ENCODE measurements at regions not wholly inside any gene's neighbourhood (a gene's known extent, or its start where the extent isn't known, plus 50 kb on each side); places are given as distances from the start of the nearest gene placed in this dataset.

- TF ChIP-seq POLR2AphosphoS5 (IDR thresholded peaks at IDR 0.05; ENCODE audit: low read depth, low read length) = no peak
- TF ChIP-seq POLR2A (IDR thresholded peaks at IDR 0.05; ENCODE audit: low read depth, low read length) = no peak
- TF ChIP-seq SPI1 (IDR thresholded peaks at IDR 0.05; ENCODE audit: low read depth, low read length) = no peak
- no peak for TF ChIP-seq TAF1 (IDR thresholded peaks at IDR 0.05; ENCODE audit: low read depth, low read length)
- TF ChIP-seq PAX5 (IDR thresholded peaks at IDR 0.05; ENCODE audit: insufficient read depth, low read length, severe bottlenecking) = no peak
- TF ChIP-seq POU2F2 (IDR thresholded peaks at IDR 0.05; ENCODE audit: low read depth, low read length) = no peak
Observed at GRCh38 chr11:15852179-15852578, 504.2 kb downstream of the SOX6 start.
